PFSK-1 (cell line): ENCODE measurements at regions not wholly inside any gene's neighbourhood (a gene's known extent, or its start where the extent isn't known, plus 50 kb on each side); places are given as distances from the start of the nearest gene placed in this dataset.

ENCODE experiments used
- FOXP2 ChIP-seq: optimal IDR thresholded peaks from 2 replicates; pipeline ENCODE3; 2011; ENCODE audit warnings: borderline replicate concordance, control low read depth, inconsistent platforms; ENCODE audit not compliant: insufficient read depth; ENCODE audit errors: extremely low read length, extremely low read depth
- POLR2AphosphoS5 ChIP-seq: IDR thresholded peaks from 2 replicates; pipeline ENCODE4 v1.6.1; 2012; ENCODE audit warnings: low read depth, mild to moderate bottlenecking, control low read depth, low read length, moderate library complexity
- SIN3A ChIP-seq: IDR thresholded peaks from 2 replicates; pipeline ENCODE4 v1.6.1; 2012; ENCODE audit warnings: mild to moderate bottlenecking, low read length, moderate library complexity, borderline replicate concordance; ENCODE audit not compliant: insufficient read depth
- TAF1 ChIP-seq: IDR thresholded peaks from 2 replicates; pipeline ENCODE4 v1.6.1; 2012; ENCODE audit warnings: low read length, control low read depth, borderline replicate concordance; ENCODE audit not compliant: insufficient read depth
- TF ChIP-seq, protein P1 (sequence below), 2 experiments: IDR thresholded peaks; 2 replicates each; pipeline versions ENCODE4 v1.6.1 to v1.8.0; 2011 to 2012; ENCODE audit warnings: low read depth in 2 of 2, low read length in 2 of 2, control low read depth in 1 of 2, inconsistent platforms in 1 of 2, mild to moderate bottlenecking in 1 of 2, moderate library complexity in 1 of 2; ENCODE audit not compliant: insufficient read depth in 1 of 2

DNA sequence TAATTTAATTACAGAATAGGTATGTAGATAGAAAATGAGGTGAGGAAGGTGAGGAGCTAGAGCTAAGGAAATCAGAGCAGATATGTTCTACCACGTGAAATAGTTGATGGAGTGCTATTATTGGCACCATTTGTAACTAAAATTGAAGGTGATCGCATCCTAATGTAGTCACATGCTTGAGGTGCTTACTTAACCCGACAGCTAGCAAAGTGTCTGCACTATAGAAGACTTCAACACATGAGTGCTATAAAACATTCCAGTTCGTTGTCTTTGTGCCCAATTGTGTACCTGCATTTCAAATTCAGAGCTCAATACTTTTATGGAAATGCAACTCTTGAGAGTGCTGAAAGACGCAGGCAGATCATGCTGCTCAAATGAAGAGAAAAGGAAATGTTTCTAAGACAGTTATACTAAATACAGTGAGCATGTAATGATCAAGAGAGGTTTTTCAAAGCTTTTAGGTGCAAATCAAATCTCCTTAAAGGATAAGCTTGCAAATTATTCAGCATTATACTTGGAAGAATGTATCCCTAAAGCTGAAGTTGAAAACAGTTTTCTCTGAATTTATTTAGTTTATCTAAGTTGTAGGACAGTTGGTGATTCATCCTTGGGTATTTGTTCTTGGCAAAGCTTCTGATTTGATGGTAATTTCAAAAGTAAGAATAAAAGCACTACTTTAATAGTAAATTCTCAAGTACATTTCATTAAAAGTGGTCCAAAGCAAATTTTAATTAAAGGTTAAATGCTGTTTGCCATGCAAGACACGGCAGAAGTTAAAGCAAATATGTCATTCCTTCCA lies 223.9 kb upstream of the EPHA5 start:
- TF ChIP-seq TAF1 (no peak), SIN3A (no peak), FOXP2 (no peak), POLR2AphosphoS5 (no peak)
- TF ChIP-seq, protein P1, sequence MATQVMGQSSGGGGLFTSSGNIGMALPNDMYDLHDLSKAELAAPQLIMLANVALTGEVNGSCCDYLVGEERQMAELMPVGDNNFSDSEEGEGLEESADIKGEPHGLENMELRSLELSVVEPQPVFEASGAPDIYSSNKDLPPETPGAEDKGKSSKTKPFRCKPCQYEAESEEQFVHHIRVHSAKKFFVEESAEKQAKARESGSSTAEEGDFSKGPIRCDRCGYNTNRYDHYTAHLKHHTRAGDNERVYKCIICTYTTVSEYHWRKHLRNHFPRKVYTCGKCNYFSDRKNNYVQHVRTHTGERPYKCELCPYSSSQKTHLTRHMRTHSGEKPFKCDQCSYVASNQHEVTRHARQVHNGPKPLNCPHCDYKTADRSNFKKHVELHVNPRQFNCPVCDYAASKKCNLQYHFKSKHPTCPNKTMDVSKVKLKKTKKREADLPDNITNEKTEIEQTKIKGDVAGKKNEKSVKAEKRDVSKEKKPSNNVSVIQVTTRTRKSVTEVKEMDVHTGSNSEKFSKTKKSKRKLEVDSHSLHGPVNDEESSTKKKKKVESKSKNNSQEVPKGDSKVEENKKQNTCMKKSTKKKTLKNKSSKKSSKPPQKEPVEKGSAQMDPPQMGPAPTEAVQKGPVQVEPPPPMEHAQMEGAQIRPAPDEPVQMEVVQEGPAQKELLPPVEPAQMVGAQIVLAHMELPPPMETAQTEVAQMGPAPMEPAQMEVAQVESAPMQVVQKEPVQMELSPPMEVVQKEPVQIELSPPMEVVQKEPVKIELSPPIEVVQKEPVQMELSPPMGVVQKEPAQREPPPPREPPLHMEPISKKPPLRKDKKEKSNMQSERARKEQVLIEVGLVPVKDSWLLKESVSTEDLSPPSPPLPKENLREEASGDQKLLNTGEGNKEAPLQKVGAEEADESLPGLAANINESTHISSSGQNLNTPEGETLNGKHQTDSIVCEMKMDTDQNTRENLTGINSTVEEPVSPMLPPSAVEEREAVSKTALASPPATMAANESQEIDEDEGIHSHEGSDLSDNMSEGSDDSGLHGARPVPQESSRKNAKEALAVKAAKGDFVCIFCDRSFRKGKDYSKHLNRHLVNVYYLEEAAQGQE (IDR thresholded peaks at IDR 0.05; ENCODE audit: insufficient read depth in 1 of 2, low read depth in 2 of 2, low read length in 2 of 2), result no peak

DNA sequence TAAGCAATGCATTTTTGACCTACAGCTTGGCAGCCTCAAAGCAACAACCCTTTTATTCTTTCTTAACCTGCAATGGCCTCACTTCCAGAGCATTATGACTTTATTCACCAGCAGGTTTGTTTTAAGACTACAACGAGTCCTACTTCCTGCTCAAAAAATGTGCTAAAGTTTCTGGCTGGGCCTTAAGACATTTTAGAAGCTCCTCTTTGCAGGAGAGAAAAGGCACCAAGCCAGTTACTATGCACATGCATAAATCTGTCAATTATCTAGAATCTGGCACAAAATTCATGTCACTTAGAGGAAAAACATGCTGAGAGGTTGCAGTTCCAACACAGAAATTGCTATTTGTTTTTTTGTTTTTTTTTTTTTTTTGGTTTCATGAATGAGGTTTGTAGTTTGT lies 223.0 kb upstream of the EPHA5 start:
- TF ChIP-seq TAF1 (no peak), SIN3A (no peak), POLR2AphosphoS5 (no peak), FOXP2 (no peak)
- TF ChIP-seq, protein P1 (IDR thresholded peaks at IDR 0.05; ENCODE audit: insufficient read depth in 1 of 2, low read depth in 2 of 2, low read length in 2 of 2), result no peak

DNA sequence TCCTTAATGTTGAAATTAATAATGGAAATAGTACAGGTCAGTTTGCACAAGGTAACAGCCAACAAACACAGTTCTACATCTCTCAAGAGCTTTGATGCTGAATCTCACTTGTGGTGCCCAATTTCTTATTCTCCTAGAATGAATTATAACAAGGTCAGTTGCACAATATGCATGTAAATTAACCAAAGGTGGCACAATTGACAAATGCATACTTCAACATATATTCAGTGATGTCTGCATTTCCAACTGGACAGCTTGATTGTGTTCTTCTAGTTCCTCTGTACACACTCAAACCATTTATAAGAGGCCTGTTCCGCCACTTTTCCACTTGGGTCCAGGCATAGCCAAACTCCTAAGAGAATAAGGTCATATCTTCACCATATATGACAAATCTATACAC lies 210.3 kb upstream of the EPHA5 start:
- TF ChIP-seq SIN3A (no peak), TAF1 (no peak), POLR2AphosphoS5 (no peak)

DNA sequence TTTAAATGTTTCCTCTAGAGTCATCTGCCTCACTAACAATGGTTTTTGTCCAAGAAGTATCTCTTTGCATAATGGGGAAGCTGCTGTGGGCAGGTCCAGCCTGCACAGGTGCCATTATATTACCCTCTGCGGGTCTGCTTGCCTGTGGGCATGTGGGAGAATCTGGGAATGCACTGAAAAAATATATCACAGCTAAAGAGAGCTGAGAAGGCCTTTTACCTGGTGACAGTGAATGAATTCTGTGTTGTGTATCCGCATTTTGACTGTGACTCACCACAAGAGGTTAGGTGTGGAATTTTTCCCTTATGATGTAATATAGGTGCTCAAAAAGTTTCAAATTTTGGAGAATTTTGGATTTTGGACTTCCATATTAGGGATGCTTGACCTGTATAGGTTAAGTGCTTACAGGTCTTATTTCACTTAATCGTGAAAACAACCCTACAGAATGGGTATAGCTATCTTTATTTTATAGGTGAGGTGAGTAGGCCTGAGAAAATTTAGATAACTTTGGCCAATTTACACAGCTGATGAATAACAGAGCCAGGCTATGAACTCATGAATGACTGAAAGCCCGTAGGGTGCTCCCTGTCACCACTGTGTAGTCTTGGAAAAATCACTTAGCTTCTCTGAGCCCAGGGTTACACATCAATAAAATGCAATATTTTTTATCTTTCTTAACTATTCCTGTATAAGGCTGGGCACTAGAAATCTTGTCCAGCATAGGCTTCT lies 198.0 kb upstream of the EPHA5 start:
- TF ChIP-seq, protein P1 (IDR thresholded peaks at IDR 0.05; ENCODE audit: insufficient read depth in 1 of 2, low read depth in 2 of 2, low read length in 2 of 2), result no peak
- TF ChIP-seq SIN3A (no peak), TAF1 (no peak), FOXP2 (no peak), POLR2AphosphoS5 (no peak)

DNA sequence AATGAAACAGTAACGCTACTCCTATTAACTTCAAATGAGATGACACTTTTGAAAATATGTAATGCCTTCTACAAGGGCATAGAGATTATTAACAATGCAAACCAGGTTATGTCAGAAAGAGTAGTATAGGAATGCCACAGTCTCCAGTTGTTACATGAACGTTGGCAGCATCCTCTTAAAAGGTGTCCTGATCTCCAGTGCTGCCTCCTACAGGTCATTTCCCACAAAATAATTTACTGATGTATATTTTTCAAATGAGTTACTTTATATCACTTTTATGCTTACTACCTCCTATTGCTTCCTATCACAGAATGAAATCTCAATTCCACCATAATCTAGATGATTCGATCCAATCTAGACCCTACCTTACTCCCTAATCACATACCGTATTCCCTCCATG lies 195.2 kb upstream of the EPHA5 start:
- no peak for TF ChIP-seq FOXP2
- no peak for TF ChIP-seq SIN3A
- TF ChIP-seq TAF1, result no peak

DNA sequence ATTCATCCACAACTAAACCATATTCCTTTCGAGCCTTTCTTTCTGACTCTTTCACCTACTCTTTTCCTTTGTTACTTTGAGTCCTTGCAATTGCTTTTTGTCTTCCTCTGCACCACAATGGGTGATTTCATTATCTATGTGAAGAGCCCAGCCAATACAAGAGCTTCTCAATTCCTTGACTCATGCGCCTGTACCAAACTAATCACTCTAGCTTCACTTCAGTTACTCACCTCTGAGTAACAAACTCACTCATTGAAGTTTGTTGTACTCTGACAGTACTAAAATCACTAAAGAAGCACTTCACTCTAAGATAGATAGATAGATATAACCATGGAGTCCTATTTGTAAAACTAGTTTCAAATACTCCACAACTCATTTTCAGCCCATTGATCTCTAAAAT lies 191.7 kb upstream of the EPHA5 start:
- TF ChIP-seq POLR2AphosphoS5 (no peak), FOXP2 (no peak), TAF1 (no peak), SIN3A (no peak)
- TF ChIP-seq, protein P1 (IDR thresholded peaks at IDR 0.05; ENCODE audit: insufficient read depth in 1 of 2, low read depth in 2 of 2, low read length in 2 of 2), result no peak
